H1 (cell line): ENCODE measurements at regions not wholly inside any gene's neighbourhood (a gene's known extent, or its start where the extent isn't known, plus 50 kb on each side); places are given as distances from the start of the nearest gene placed in this dataset.

Experiments used
- CTCF ChIA-PET: fragments of 300-600 bp; sonication (Branson Sonifier 250); formaldehyde crosslinking; loops from one replicate; lab custom pipeline; 2021; ENCODE audit not compliant: partially characterized antibody; lab: Charles Lee
- POLR2A ChIA-PET: fragments of 300-600 bp; sonication (Branson Sonifier 250); formaldehyde crosslinking; loops from one replicate; lab custom pipeline; 2021; ENCODE audit warnings: inconsistent platforms; ENCODE audit not compliant: partially characterized antibody; lab: Charles Lee
- DNase-seq, 2 experiments: peaks; one replicate each; pipeline versions ENCODE4 v3.0.0 to v3.0.0-alpha.2; 2010 to 2022; ENCODE audit warnings: low spot score in 2 of 2, low read depth in 1 of 2, mixed read lengths in 1 of 2
- FAIRE-seq: peaks from 2 replicates; lab custom pipeline; 2011; peaks lifted over from hg19 to GRCh38; lab: Jason Lieb, UNC
- H2AFZ ChIP-seq: 2 replicates; pipeline ENCODE4 v1.8.1; 2012; ENCODE audit warnings: low read length, inconsistent platforms
- H2AK5ac ChIP-seq: 2 replicates; pipeline ENCODE4 v1.6.1; 2013; ENCODE audit warnings: low read depth, low read length
- H2BK120ac ChIP-seq: replicated peaks from 2 replicates; pipeline ENCODE3; 2013; ENCODE audit warnings: low read depth, low read length, inconsistent platforms
- H2BK12ac ChIP-seq: 2 replicates; pipeline ENCODE4 v1.6.1; 2013; ENCODE audit warnings: low read depth, low read length
- H2BK15ac ChIP-seq: 2 replicates; pipeline ENCODE4 v1.6.1; 2013; ENCODE audit warnings: low read length
- H2BK20ac ChIP-seq: 2 replicates; pipeline ENCODE4 v1.6.1; 2013; ENCODE audit warnings: low read length
- H2BK5ac ChIP-seq: 2 replicates; pipeline ENCODE4 v1.6.1; 2013; ENCODE audit warnings: low read depth, low read length
- H3K14ac ChIP-seq: 2 replicates; pipeline ENCODE4 v1.6.1; 2013; ENCODE audit warnings: inconsistent platforms; ENCODE audit not compliant: insufficient read length
- H3K18ac ChIP-seq: 2 replicates; pipeline ENCODE4 v1.6.1; 2013; ENCODE audit warnings: low read length; ENCODE audit errors: extremely low read depth
- H3K23ac ChIP-seq: 2 replicates; pipeline ENCODE4 v1.6.1; 2013; ENCODE audit warnings: inconsistent platforms; ENCODE audit not compliant: insufficient read length
- H3K23me2 ChIP-seq: 2 replicates; pipeline ENCODE4 v1.6.1; 2013; ENCODE audit warnings: low read depth, low read length
- H3K27ac ChIP-seq: 2 replicates; pipeline ENCODE4 v1.6.1; 2011; ENCODE audit warnings: low read depth, low read length, inconsistent platforms
- H3K27me3 ChIP-seq, 4 experiments: replicated peaks in 1 of 4; 1 replicate in 1 of 4; 2 replicates in 3 of 4; pipeline versions ENCODE4 v1.6.1 to v1.8.1; 2011 to 2013; ENCODE audit warnings: low read length in 3 of 4, mild to moderate bottlenecking in 3 of 4, inconsistent platforms in 2 of 4, mixed read lengths in 2 of 4, moderate library complexity in 1 of 4; ENCODE audit not compliant: control insufficient read depth in 3 of 4, insufficient read depth in 3 of 4; ENCODE audit errors: extremely low read depth in 1 of 4
- H3K36me3 ChIP-seq, 4 experiments: 2 replicates each; pipeline versions ENCODE4 v1.6.1 to v1.8.1; 2011 to 2013; ENCODE audit warnings: mild to moderate bottlenecking in 4 of 4, low read length in 3 of 4, moderate library complexity in 2 of 4, control low read depth in 1 of 4, inconsistent platforms in 1 of 4; ENCODE audit not compliant: insufficient read depth in 4 of 4, control insufficient read depth in 2 of 4
- H3K4ac ChIP-seq: replicated peaks from 2 replicates; pipeline ENCODE3; 2013; ENCODE audit warnings: low read length, low read depth, mixed read lengths, inconsistent platforms; ENCODE audit not compliant: insufficient read length
- H3K4me1 ChIP-seq, 4 experiments: replicated peaks in 1 of 4; 1 replicate in 1 of 4; 2 replicates in 3 of 4; pipeline versions ENCODE4 v1.6.1 to v1.8.1; 2011 to 2013; ENCODE audit warnings: low read length in 3 of 4, inconsistent platforms in 2 of 4, mixed read lengths in 1 of 4; ENCODE audit not compliant: insufficient read depth in 4 of 4, control insufficient read depth in 3 of 4
- H3K4me2 ChIP-seq, 2 experiments: 2 replicates each; pipeline versions ENCODE4 v1.6.1 to v1.8.1; 2011 to 2013; ENCODE audit warnings: low read depth in 2 of 2, low read length in 2 of 2, control low read depth in 1 of 2, inconsistent platforms in 1 of 2, mild to moderate bottlenecking in 1 of 2; ENCODE audit not compliant: insufficient read depth in 1 of 2
- H3K4me3 ChIP-seq, 4 experiments: fragments of 200-600, 300-600 bp in 1 of 4; sonication (generic), shearing (Covaris generic), sonication (Bioruptor Twin) in 1 of 4; 2 replicates each; pipeline versions ENCODE4 v1.5.1 to v1.8.1; 2011 to 2016; ENCODE audit warnings: low read length in 4 of 4, low read depth in 3 of 4, control low read depth in 2 of 4, inconsistent platforms in 2 of 4, mild to moderate bottlenecking in 2 of 4, mixed read lengths in 1 of 4, moderate library complexity in 1 of 4; ENCODE audit not compliant: insufficient read depth in 2 of 4; ENCODE audit errors: extremely low read depth in 1 of 4
- H3K56ac ChIP-seq: replicated peaks from 2 replicates; pipeline ENCODE3; 2013; ENCODE audit warnings: low read depth, mild to moderate bottlenecking, mixed read lengths, low read length, inconsistent platforms; ENCODE audit not compliant: insufficient read length
- H3K79me1 ChIP-seq: 2 replicates; pipeline ENCODE4 v1.6.1; 2013; ENCODE audit warnings: low read depth, low read length, control low read depth
- H3K79me2 ChIP-seq, 2 experiments: 2 replicates each; pipeline versions ENCODE4 v1.6.1 to v1.8.1; 2012 to 2013; ENCODE audit warnings: low read length in 2 of 2, mild to moderate bottlenecking in 2 of 2, inconsistent platforms in 1 of 2; ENCODE audit not compliant: insufficient read depth in 2 of 2, control insufficient read depth in 1 of 2
- H3K9ac ChIP-seq, 4 experiments: replicated peaks in 1 of 4; 1 replicate in 1 of 4; 2 replicates in 3 of 4; pipeline versions ENCODE4 v1.6.1 to v1.8.1; 2011 to 2013; ENCODE audit warnings: low read depth in 3 of 4, low read length in 3 of 4, control low read depth in 2 of 4, mild to moderate bottlenecking in 2 of 4, moderate library complexity in 2 of 4, inconsistent platforms in 1 of 4; ENCODE audit errors: extremely low read depth in 1 of 4
- H3K9me3 ChIP-seq, 2 experiments: 2 replicates each; pipeline versions ENCODE4 v1.6.1 to v1.8.1; 2012 to 2013; ENCODE audit warnings: mild to moderate bottlenecking in 2 of 2, moderate library complexity in 2 of 2, control low read depth in 1 of 2, inconsistent platforms in 1 of 2, low read depth in 1 of 2, low read length in 1 of 2, mixed read lengths in 1 of 2; ENCODE audit not compliant: insufficient read depth in 2 of 2
- H4K20me1 ChIP-seq, 2 experiments: replicated peaks in 1 of 2; 2 replicates each; pipeline versions ENCODE3 to v1.8.1; 2011 to 2013; ENCODE audit warnings: inconsistent platforms in 2 of 2, low read length in 2 of 2, mild to moderate bottlenecking in 1 of 2; ENCODE audit not compliant: insufficient read depth in 2 of 2, control insufficient read depth in 1 of 2
- H4K5ac ChIP-seq: 2 replicates; pipeline ENCODE4 v1.6.1; 2013; ENCODE audit warnings: low read length, low read depth, mixed read lengths, inconsistent platforms; ENCODE audit not compliant: insufficient read length
- H4K8ac ChIP-seq: 2 replicates; pipeline ENCODE4 v1.8.0; 2013; ENCODE audit warnings: mild to moderate bottlenecking, moderate library complexity, low read length, inconsistent platforms; ENCODE audit not compliant: insufficient read depth; ENCODE audit errors: extremely low read depth
- H4K91ac ChIP-seq: replicated peaks from 2 replicates; pipeline ENCODE3; 2013; ENCODE audit warnings: low read length, mixed read lengths, inconsistent platforms; ENCODE audit not compliant: insufficient read length
- CREB1 ChIP-seq: IDR thresholded peaks from 2 replicates; pipeline ENCODE4 v1.6.1; 2012; ENCODE audit warnings: inconsistent platforms
- KDM4A ChIP-seq: IDR thresholded peaks from one replicate; pipeline ENCODE4 v1.7.1; 2012; ENCODE audit warnings: low read depth, mild to moderate bottlenecking, moderate library complexity, low read length, inconsistent platforms; ENCODE audit not compliant: severe bottlenecking
- WGBS, 2 experiments: shearing (Covaris generic) in 1 of 2; methylation state at CpG; one replicate each; pipeline versions ENCODE4 v1.1.6 to v1.1.7; 2013 to 2015; ENCODE audit warnings: low lambda C conversion rate in 2 of 2, mixed read lengths in 2 of 2, inconsistent platforms in 1 of 2, low coverage in 1 of 2, missing lambda C conversion rate in 1 of 2; ENCODE audit not compliant: insufficient replicate concordance in 2 of 2, insufficient coverage in 1 of 2, insufficient read length in 1 of 2; ENCODE audit errors: extremely low coverage in 1 of 2, missing lambda C conversion rate in 1 of 2; 5-methylcytosine and 5-hydroxymethylcytosine counted together

DNA sequence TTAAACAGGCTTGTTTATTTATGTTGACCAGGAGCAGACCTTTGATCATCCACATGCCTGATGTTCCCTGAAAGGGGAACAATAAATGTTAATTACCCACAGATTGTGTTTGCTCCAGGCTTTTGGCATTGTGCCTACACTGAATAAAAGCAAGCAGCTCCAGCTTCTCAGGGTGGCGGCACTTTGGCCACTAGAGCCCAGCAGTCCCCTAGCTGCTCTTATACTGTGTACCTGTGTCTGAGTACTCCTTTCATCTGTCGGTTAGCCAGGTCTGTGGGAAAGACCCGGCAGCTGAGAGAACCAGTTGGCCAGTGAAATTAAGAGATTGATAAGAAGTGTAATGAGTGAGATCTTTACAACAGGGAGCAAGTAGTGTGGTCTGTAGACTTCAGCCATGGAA is 254.8 kb upstream of the FTMT start:
- no peak overlapping the region for H3K56ac ChIP-seq
- WGBS, 2 experiments, result 96% methylated on average over 3 of the region's 3 CpGs; no CpG with 5 or more reads in 1 of the 2 experiments
- no peak overlapping the region for H3K14ac ChIP-seq
- no peak overlapping the region for H2AFZ ChIP-seq
- DNase-seq (no peak), FAIRE-seq (no peak)
- H3K36me3 ChIP-seq, result no peaks in the 10 kb centered on the region
- no peaks in the 10 kb centered on the region for H3K27me3 ChIP-seq
- H2BK12ac ChIP-seq, result no peak overlapping the region
- H3K79me2 ChIP-seq, result no peaks in the 10 kb centered on the region
- H2AK5ac ChIP-seq, result no peak overlapping the region
- H3K4me2 ChIP-seq, result no peak overlapping the region
- CTCF ChIA-PET, result no interaction called here
- no peak overlapping the region for H3K27ac ChIP-seq
- H4K8ac ChIP-seq, result no peak overlapping the region
- no peak overlapping the region for H3K4ac ChIP-seq
- H4K5ac ChIP-seq, result no peak overlapping the region
- no peak overlapping the region for H3K4me3 ChIP-seq
- H4K91ac ChIP-seq, result no peak overlapping the region
- H3K9me3 ChIP-seq, result peaks cover 0 to 4% of the 10 kb centered on the region in 2 experiments; a peak in 2 of 4 replicates
- H3K9ac ChIP-seq, result no peak overlapping the region
- H2BK20ac ChIP-seq, result no peak overlapping the region
- H3K79me1 ChIP-seq, result no peaks in the 10 kb centered on the region
- no peak overlapping the region for H2BK120ac ChIP-seq
- no peaks in the 10 kb centered on the region for H4K20me1 ChIP-seq
- POLR2A ChIA-PET, result no interaction called here
- H3K4me1 ChIP-seq, result no peaks in the 10 kb centered on the region
- no peaks in the 10 kb centered on the region for H3K23me2 ChIP-seq
- H3K18ac ChIP-seq, result no peak overlapping the region
- H3K23ac ChIP-seq, result no peak overlapping the region
- H2BK5ac ChIP-seq, result no peak overlapping the region
- no peak overlapping the region for H2BK15ac ChIP-seq
- TF ChIP-seq KDM4A (no peak), CREB1 (no peak)
